Body of pancreas (tissue), 4 donors: ENCODE measurements at regions not wholly inside any gene's neighbourhood (a gene's known extent, or its start where the extent isn't known, plus 50 kb on each side); places are given as distances from the start of the nearest gene placed in this dataset.

Experiments used
- ATAC-seq: fragments of 150-250 bp; one replicate; pipeline ENCODE4 v1.9.1; 2016
- DNase-seq, 4 donors: peaks; one replicate each; pipeline ENCODE4 v3.0.0-alpha.2; 2019
- H3K27ac ChIP-seq, 4 donors: fragments of 200-600 bp; sonication (generic); 1 replicate in 3 of 4; 2 replicates in 1 of 4; pipeline versions ENCODE4 v1.5.1 to v1.6.1; 2016 to 2019; ENCODE audit warnings: mild to moderate bottlenecking in 1 of 4, mixed read lengths in 1 of 4, moderate library complexity in 1 of 4
- H3K27me3 ChIP-seq, 2 donors: fragments of 200-600 bp; sonication (generic); one replicate each; pipeline ENCODE4 v1.6.0; 2016; ENCODE audit warnings: mild to moderate bottlenecking in 1 of 2
- H3K36me3 ChIP-seq, 2 donors: fragments of 200-600 bp; sonication (generic); replicated peaks in 1 of 2; 2 replicates each; pipeline ENCODE4 v1.5.1; 2016; ENCODE audit warnings: low read depth in 2 of 2; ENCODE audit not compliant: insufficient read depth in 1 of 2
- H3K4me1 ChIP-seq: fragments of 200-600 bp; sonication (generic); one replicate; pipeline ENCODE4 v1.6.0; 2016
- H3K4me3 ChIP-seq, 2 donors: fragments of 200-600 bp; sonication (generic); 1 replicate in 1 of 2; 2 replicates in 1 of 2; pipeline ENCODE4 v1.5.1; 2016 to 2019
- H3K9me3 ChIP-seq, 3 donors: fragments of 200-600 bp; sonication (generic); 1 replicate in 2 of 3; 2 replicates in 1 of 3; pipeline ENCODE4 v1.5.1; 2016
- CTCF ChIP-seq, 7 experiments: fragments of 450-650 bp in 4 of 7; fragments of 200-600 bp in 3 of 7; sonication (generic) in 3 of 7; IDR thresholded peaks; one replicate each; pipeline ENCODE4 v1.5.1; 2016 to 2019; ENCODE audit warnings: antibody characterized with exemption in 7 of 7
- POLR2A ChIP-seq, 3 donors: fragments of 450-650 bp; IDR thresholded peaks; one replicate each; pipeline ENCODE4 v1.6.1; 2016; ENCODE audit warnings: antibody characterized with exemption in 3 of 3, mild to moderate bottlenecking in 2 of 3
- WGBS, 2 donors: methylation state at CpG; one replicate each; pipeline ENCODE4 v1.1.5; 2017; 5-methylcytosine and 5-hydroxymethylcytosine counted together
- intact Hi-C: fragments of 100-400 bp; cut with DNase I; formaldehyde crosslinking; loops from one replicate; pipeline ENCODE4 v1.15.1; 2023

- Histone ChIP-seq H3K27ac (no peak overlapping the region), H3K9me3 (no peaks in the 10 kb centered on the region), H3K4me3 (no peak overlapping the region), H3K4me1 (no peaks in the 10 kb centered on the region), H3K36me3 (no peaks in the 10 kb centered on the region), H3K27me3 (no peaks in the 10 kb centered on the region)
- intact Hi-C loops: no loop called here
- TF ChIP-seq CTCF (IDR thresholded peaks at IDR 0.05): no peak
- TF ChIP-seq POLR2A (IDR thresholded peaks at IDR 0.05): no peak
- 67 to 89% methylated on average over 4 of the region's 4 CpGs for WGBS, 2 donors
- ATAC-seq (no peak), DNase-seq (no peak)
Observed at GRCh38 chr17:69947027-69947759, 127.8 kb upstream of the KCNJ16 start.

DNA sequence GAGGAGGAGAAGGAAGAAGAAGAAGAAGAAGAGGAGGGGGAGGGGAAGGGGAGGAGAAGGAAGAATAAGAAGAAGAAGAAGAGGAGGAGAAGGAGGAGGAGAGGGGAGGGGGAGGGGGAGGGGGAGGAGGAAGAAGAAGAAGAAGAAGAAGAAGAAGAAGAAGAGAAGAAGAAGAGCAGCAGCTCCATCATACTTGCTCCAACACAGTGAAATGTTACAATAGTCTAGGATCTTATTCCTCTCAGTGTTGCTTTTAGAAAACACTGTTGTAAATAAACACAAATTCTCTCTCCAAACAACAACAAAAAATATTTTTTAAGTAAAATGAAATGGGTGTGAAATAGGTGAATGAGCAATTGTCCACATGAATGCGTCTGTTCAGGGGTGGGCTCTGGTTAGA is 126.6 kb upstream of the KCNJ16 start:
- 100% methylated on average over 1 of the region's 1 CpG for WGBS, 2 donors
- no peak for ATAC-seq
- intact Hi-C loops: no loop called here

GRCh38 chr17:69949496-69949895 is 125.5 kb upstream of the KCNJ16 start:
- H3K4me1 ChIP-seq: no peaks in the 10 kb centered on the region
- no peaks in the 10 kb centered on the region for H3K36me3 ChIP-seq
- no peaks in the 10 kb centered on the region for H3K9me3 ChIP-seq
- intact Hi-C loops: no loop called here
- no peak for DNase-seq
- no peak overlapping the region for H3K27ac ChIP-seq
- no peak for ATAC-seq
- no peak for TF ChIP-seq CTCF (IDR thresholded peaks at IDR 0.05)
- TF ChIP-seq POLR2A (IDR thresholded peaks at IDR 0.05): no peak
- no peak overlapping the region for H3K4me3 ChIP-seq
- no peaks in the 10 kb centered on the region for H3K27me3 ChIP-seq

More for the DNA sequence above, 126.6 kb upstream of the KCNJ16 start:
- no peak for TF ChIP-seq POLR2A (IDR thresholded peaks at IDR 0.05)
- no peak for TF ChIP-seq CTCF (IDR thresholded peaks at IDR 0.05)
- Histone ChIP-seq H3K9me3 (no peaks in the 10 kb centered on the region), H3K27ac (no peak overlapping the region), H3K36me3 (no peaks in the 10 kb centered on the region), H3K4me1 (no peaks in the 10 kb centered on the region), H3K4me3 (no peak overlapping the region), H3K27me3 (no peaks in the 10 kb centered on the region)
- no peak for DNase-seq

GRCh38 chr17:69949973-69950695 is 124.9 kb upstream of the KCNJ16 start:
- intact Hi-C loops: no loop called here
- TF ChIP-seq CTCF (IDR thresholded peaks at IDR 0.05) (no peak), POLR2A (IDR thresholded peaks at IDR 0.05) (no peak)
- no peaks in the 10 kb centered on the region for H3K4me1 ChIP-seq
- no peak for DNase-seq
- ATAC-seq: no peak
- no peaks in the 10 kb centered on the region for H3K9me3 ChIP-seq
- H3K4me3 ChIP-seq: no peak overlapping the region
- H3K27me3 ChIP-seq: no peaks in the 10 kb centered on the region
- H3K27ac ChIP-seq: no peak overlapping the region
- no peaks in the 10 kb centered on the region for H3K36me3 ChIP-seq
- 53 to 59% methylated on average over 6 of the region's 6 CpGs for WGBS, 2 donors
